Karpas-422 (cell line): ENCODE measurements at regions not wholly inside any gene's neighbourhood (a gene's known extent, or its start where the extent isn't known, plus 50 kb on each side); places are given as distances from the start of the nearest gene placed in this dataset.

Source experiments
- DNase-seq: peaks from one replicate; pipeline ENCODE4 v3.0.0-alpha.2; 2015
- H2AFZ ChIP-seq: fragments of 200-600 bp; sonication (generic); 2 replicates; pipeline ENCODE4 v1.6.1; 2014; ENCODE audit warnings: antibody characterized with exemption, low read length, mixed read lengths
- H3K27ac ChIP-seq: fragments of 200-600 bp; sonication (generic); 2 replicates; pipeline ENCODE4 v1.5.1; 2014; ENCODE audit warnings: mild to moderate bottlenecking, low read length, moderate library complexity
- H3K27me3 ChIP-seq: fragments of 200-600 bp; sonication (generic); 2 replicates; pipeline ENCODE4 v1.6.1; 2014; ENCODE audit warnings: low read length, mixed read lengths
- H3K36me3 ChIP-seq: fragments of 200-600 bp; sonication (generic); 2 replicates; pipeline ENCODE4 v1.6.1; 2014; ENCODE audit warnings: low read length, mixed read lengths; ENCODE audit not compliant: insufficient read depth
- H3K4me1 ChIP-seq: fragments of 200-600 bp; sonication (generic); 2 replicates; pipeline ENCODE4 v1.6.1; 2014; ENCODE audit warnings: mild to moderate bottlenecking, low read length, mixed read lengths
- H3K4me2 ChIP-seq: fragments of 200-600 bp; sonication (generic); 2 replicates; pipeline ENCODE4 v1.6.1; 2014; ENCODE audit warnings: low read length, low read depth, mild to moderate bottlenecking; ENCODE audit not compliant: poor library complexity, severe bottlenecking
- H3K4me3 ChIP-seq: fragments of 200-600 bp; sonication (generic); 2 replicates; pipeline ENCODE4 v1.5.1; 2014; ENCODE audit warnings: mild to moderate bottlenecking, antibody characterized with exemption, low read length, mixed read lengths
- H3K79me2 ChIP-seq: fragments of 200-600 bp; sonication (generic); 2 replicates; pipeline ENCODE4 v1.6.1; 2014; ENCODE audit warnings: mild to moderate bottlenecking, low read length, mixed read lengths
- H3K9ac ChIP-seq: fragments of 200-600 bp; sonication (generic); 2 replicates; pipeline ENCODE4 v1.6.0; 2014; ENCODE audit warnings: low read length
- H3K9me2 ChIP-seq: fragments of 200-600 bp; sonication (generic), shearing (Covaris generic); replicated peaks from 2 replicates; pipeline ENCODE4 v1.6.0; 2014; ENCODE audit warnings: mild to moderate bottlenecking, low read length, moderate library complexity; ENCODE audit not compliant: insufficient read depth
- H3K9me3 ChIP-seq: fragments of 300-700, 200-600 bp; sonication (generic); 2 replicates; pipeline ENCODE4 v1.6.1; 2014; ENCODE audit warnings: low read length, mixed read lengths
- H4K20me1 ChIP-seq: fragments of 200-600 bp; sonication (generic); 2 replicates; pipeline ENCODE4 v1.6.1; 2014; ENCODE audit warnings: mild to moderate bottlenecking, antibody characterized with exemption, low read length, low read depth; ENCODE audit not compliant: insufficient read depth

GRCh38 chr13:62251734-62252133 lies 836.1 kb upstream of the PCDH20 start:
- peak overlapping the region; percentile 87; the same call in 1 of the 2 replicates for H2AFZ ChIP-seq

DNA sequence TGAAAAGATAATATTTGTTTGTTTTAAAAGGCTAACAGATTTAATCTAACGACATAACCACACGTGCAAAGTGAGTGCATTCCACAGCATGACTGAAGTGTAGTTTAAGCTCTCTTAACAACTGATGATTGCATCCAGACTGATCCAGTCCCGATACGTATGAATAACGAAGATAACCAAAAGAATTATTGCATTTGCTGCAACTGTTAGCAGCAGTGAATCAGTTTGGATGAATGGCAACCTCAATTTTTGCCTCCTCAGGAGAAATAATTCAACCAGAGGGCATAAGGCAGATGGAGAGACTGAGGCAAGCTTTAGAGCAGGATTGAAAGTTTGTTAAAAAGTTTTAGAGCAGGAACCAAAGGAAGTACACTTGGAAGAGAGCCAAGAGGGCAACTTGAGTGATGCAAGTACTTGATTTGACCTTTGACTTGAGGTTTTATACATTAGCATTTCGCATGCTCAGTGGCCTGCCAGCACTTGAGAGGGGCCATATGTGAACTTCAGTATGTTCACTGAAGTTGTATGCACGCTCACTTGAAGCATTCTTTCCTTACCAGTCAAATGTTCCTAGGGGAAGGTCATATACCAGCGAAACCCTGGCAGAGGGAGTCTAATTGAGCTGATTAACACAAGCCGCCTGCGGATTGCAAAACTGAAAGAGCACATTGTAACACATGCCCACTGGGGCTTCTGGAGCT lies 835.0 kb upstream of the PCDH20 start:
- no peak overlapping the region for H3K9ac ChIP-seq
- H3K27ac ChIP-seq, result no peak overlapping the region
- H3K27me3 ChIP-seq, result no peaks in the 10 kb centered on the region
- peak overlapping the region; percentile 98 for H2AFZ ChIP-seq
- no peaks in the 10 kb centered on the region for H3K79me2 ChIP-seq
- H3K9me3 ChIP-seq, result no peaks in the 10 kb centered on the region
- no peaks in the 10 kb centered on the region for H4K20me1 ChIP-seq
- no peak for DNase-seq
- no peaks in the 10 kb centered on the region for H3K36me3 ChIP-seq
- H3K9me2 ChIP-seq, result no peaks in the 10 kb centered on the region
- H3K4me1 ChIP-seq, result no peaks in the 10 kb centered on the region
- no peak overlapping the region for H3K4me3 ChIP-seq
- no peak overlapping the region for H3K4me2 ChIP-seq

More at GRCh38 chr13:62251734-62252133, 836.1 kb upstream of the PCDH20 start:
- H3K9me2 ChIP-seq, result no peaks in the 10 kb centered on the region
- H3K9me3 ChIP-seq, result no peaks in the 10 kb centered on the region
- no peak for DNase-seq
- H3K36me3 ChIP-seq, result no peaks in the 10 kb centered on the region
- H3K9ac ChIP-seq, result no peak overlapping the region
- H3K4me1 ChIP-seq, result no peaks in the 10 kb centered on the region
- H3K27ac ChIP-seq, result no peak overlapping the region
- no peak overlapping the region for H3K4me3 ChIP-seq
- H3K79me2 ChIP-seq, result no peaks in the 10 kb centered on the region
- H3K27me3 ChIP-seq, result no peaks in the 10 kb centered on the region
- H3K4me2 ChIP-seq, result no peak overlapping the region
- H4K20me1 ChIP-seq, result no peaks in the 10 kb centered on the region

- Histone ChIP-seq H3K27me3 (no peaks in the 10 kb centered on the region), H2AFZ (peak overlapping the region; percentile 94), H3K36me3 (no peaks in the 10 kb centered on the region), H3K4me1 (no peaks in the 10 kb centered on the region), H3K4me3 (no peak overlapping the region), H3K4me2 (no peak overlapping the region), H3K79me2 (no peaks in the 10 kb centered on the region), H3K27ac (0 out of 2 replicates have a peak overlapping the region, but pooled peaks have one; percentile 42), H4K20me1 (no peaks in the 10 kb centered on the region), H3K9ac (no peak overlapping the region), H3K9me3 (no peaks in the 10 kb centered on the region), H3K9me2 (no peaks in the 10 kb centered on the region)
- no peak for DNase-seq
Measured at GRCh38 chr13:62246581-62246980, 830.9 kb upstream of the PCDH20 start.

DNA sequence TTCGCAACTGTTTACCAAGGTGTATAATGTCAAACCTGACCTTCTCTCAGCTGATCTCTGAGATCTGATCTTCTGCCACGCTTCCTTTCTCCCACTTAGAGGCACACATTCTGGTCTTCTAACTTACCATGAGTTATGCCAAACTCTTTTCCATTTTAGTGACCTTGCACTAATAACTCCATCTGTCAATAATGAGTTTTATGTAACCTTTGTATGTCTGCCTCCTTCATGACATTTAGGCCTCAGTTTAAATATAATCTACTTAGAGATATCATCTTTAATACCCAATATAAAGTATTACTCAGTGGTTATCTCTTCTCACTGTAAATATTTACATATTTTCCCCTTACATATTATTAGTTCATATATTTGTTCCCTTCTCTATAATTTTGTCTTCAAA lies 827.5 kb upstream of the PCDH20 start:
- Histone ChIP-seq H3K4me1 (no peaks in the 10 kb centered on the region), H3K4me3 (no peak overlapping the region), H3K4me2 (no peak overlapping the region), H2AFZ (peak overlapping the region; percentile 63; the same call in 1 of the 2 replicates), H3K9me3 (no peaks in the 10 kb centered on the region), H3K27ac (no peak overlapping the region), H4K20me1 (no peaks in the 10 kb centered on the region), H3K9ac (no peak overlapping the region), H3K9me2 (no peaks in the 10 kb centered on the region), H3K27me3 (no peaks in the 10 kb centered on the region), H3K79me2 (no peaks in the 10 kb centered on the region), H3K36me3 (no peaks in the 10 kb centered on the region)
- DNase-seq, result no peak

- Histone ChIP-seq H3K9ac (no peak overlapping the region), H3K4me3 (no peak overlapping the region), H3K36me3 (no peaks in the 10 kb centered on the region), H3K4me1 (peaks cover 5% of the 10 kb centered on the region; the same call in 1 of the 2 replicates), H3K79me2 (no peaks in the 10 kb centered on the region), H3K27ac (no peak overlapping the region), H3K27me3 (no peaks in the 10 kb centered on the region), H3K4me2 (no peak overlapping the region), H3K9me2 (no peaks in the 10 kb centered on the region), H2AFZ (peak overlapping the region; percentile 80), H4K20me1 (no peaks in the 10 kb centered on the region), H3K9me3 (no peaks in the 10 kb centered on the region)
- no peak for DNase-seq
Measured at GRCh38 chr13:62234780-62235440, 819.3 kb upstream of the PCDH20 start.

DNA sequence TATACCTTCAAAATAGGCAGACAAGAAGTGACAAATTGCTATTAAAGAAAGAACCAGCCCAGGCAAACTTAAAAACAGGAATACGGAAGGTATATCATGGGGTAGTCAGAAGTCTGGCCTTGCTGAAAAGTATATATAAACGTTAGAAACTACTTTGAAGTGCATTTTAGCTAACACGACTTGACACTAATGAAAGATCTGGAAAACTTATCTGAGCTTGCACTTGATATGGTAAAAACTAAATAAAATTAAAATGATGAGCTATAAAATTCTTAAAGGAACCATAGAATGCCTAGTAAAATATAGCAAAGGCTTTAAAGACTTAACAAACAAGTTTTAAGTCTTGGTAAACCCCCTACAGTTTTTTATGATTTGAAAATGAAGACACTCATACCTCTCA lies 795.3 kb upstream of the PCDH20 start:
- no peak for DNase-seq
- Histone ChIP-seq H3K27me3 (no peaks in the 10 kb centered on the region), H3K79me2 (no peaks in the 10 kb centered on the region), H2AFZ (no peak overlapping the region), H3K4me2 (no peak overlapping the region), H3K9me2 (no peaks in the 10 kb centered on the region), H4K20me1 (no peaks in the 10 kb centered on the region), H3K4me3 (no peak overlapping the region), H3K27ac (peak overlapping the region; percentile 99), H3K4me1 (peaks cover 37% of the 10 kb centered on the region), H3K9me3 (peaks cover 4% of the 10 kb centered on the region; the same call in 1 of the 2 replicates), H3K9ac (no peak overlapping the region), H3K36me3 (peaks cover 8% of the 10 kb centered on the region)

DNA sequence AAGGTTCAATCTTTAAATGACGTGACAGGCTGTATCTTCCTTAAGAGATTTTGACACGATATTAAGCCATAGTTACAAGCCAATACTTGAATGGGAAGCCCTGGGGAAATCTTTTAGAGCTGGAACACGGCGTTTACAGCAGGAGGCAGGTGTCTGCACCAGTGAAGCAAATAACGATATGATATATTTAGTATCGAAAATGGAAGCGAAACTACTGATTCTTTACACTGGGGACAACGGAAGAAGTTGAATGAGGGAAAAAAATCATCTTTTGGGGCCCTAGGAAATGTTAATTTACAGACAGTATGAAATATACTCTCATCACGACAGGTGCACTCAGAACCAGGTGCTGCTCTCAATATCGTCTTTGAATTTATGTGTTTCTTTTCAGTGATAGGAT lies 793.9 kb upstream of the PCDH20 start:
- H3K36me3 ChIP-seq, result peaks cover 13% of the 10 kb centered on the region
- H3K4me2 ChIP-seq, result peak overlapping the region; percentile 74
- DNase-seq, result peak; percentile 97
- H3K9me3 ChIP-seq, result peaks cover 15% of the 10 kb centered on the region
- no peaks in the 10 kb centered on the region for H3K9me2 ChIP-seq
- peak overlapping the region; percentile 99 for H3K27ac ChIP-seq
- H2AFZ ChIP-seq, result no peak overlapping the region
- H3K79me2 ChIP-seq, result no peaks in the 10 kb centered on the region
- no peaks in the 10 kb centered on the region for H4K20me1 ChIP-seq
- peak overlapping the region; percentile 66 for H3K9ac ChIP-seq
- H3K4me1 ChIP-seq, result peaks cover 37% of the 10 kb centered on the region
- H3K4me3 ChIP-seq, result peak overlapping the region; percentile 52
- H3K27me3 ChIP-seq, result no peaks in the 10 kb centered on the region

DNA sequence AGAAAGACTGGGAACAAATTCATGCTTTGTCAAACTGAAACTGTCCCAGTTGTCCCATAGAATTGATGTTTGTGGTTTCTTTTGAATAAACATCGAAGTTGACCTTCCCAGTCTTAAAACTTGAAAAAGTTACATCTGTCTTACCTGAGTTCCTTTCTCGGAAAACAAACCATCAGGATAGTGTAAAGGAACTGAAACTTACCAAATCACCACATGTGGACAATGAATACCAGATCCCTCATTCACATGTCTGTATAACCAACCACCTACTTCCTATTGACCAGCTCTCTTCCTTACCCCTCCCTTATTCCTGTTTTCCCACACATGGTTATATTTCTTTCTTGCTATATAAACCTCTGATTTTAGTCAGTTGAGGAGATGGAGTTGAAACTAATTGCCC lies 791.7 kb upstream of the PCDH20 start:
- Histone ChIP-seq H3K9ac (no peak overlapping the region), H3K4me3 (0 out of 2 replicates have a peak overlapping the region, but pooled peaks have one; percentile 5), H3K4me2 (no peak overlapping the region), H3K9me2 (no peaks in the 10 kb centered on the region), H3K79me2 (no peaks in the 10 kb centered on the region), H3K27ac (peak overlapping the region; percentile 99), H3K36me3 (peaks cover 21% of the 10 kb centered on the region), H3K4me1 (peaks cover 37% of the 10 kb centered on the region), H2AFZ (peak overlapping the region; percentile 73; the same call in 1 of the 2 replicates), H4K20me1 (no peaks in the 10 kb centered on the region), H3K27me3 (no peaks in the 10 kb centered on the region), H3K9me3 (peaks cover 25% of the 10 kb centered on the region)
- DNase-seq, result no peak
